ENCODE measurements at regions not wholly inside any gene's neighbourhood (a gene's known extent, or its start where the extent isn't known, plus 50 kb on each side); places are given as distances from the start of the nearest gene placed in this dataset.

DNA sequence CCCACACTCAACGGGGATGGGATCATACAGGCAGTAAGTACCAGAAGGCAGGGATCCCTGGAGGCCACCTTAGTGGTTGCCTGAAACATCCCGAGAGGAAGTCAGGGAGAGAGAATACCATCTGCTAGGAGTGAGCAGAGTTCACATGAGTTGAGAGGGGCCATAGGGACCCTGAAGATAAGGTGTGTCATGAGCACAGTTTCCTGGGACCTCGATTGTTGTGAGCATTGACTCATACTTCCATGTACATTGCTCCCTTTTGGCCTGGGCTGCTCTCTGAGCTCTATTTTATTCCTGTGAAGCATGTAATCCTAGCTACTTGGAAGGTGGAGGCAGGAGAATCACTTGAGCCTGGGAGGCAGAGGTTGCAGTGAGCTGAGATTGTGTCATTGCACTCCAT, 120.5 kb downstream of the TBC1D30 start:
- TF ChIP-seq, protein P1, sequence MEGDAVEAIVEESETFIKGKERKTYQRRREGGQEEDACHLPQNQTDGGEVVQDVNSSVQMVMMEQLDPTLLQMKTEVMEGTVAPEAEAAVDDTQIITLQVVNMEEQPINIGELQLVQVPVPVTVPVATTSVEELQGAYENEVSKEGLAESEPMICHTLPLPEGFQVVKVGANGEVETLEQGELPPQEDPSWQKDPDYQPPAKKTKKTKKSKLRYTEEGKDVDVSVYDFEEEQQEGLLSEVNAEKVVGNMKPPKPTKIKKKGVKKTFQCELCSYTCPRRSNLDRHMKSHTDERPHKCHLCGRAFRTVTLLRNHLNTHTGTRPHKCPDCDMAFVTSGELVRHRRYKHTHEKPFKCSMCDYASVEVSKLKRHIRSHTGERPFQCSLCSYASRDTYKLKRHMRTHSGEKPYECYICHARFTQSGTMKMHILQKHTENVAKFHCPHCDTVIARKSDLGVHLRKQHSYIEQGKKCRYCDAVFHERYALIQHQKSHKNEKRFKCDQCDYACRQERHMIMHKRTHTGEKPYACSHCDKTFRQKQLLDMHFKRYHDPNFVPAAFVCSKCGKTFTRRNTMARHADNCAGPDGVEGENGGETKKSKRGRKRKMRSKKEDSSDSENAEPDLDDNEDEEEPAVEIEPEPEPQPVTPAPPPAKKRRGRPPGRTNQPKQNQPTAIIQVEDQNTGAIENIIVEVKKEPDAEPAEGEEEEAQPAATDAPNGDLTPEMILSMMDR (conservative IDR thresholded peaks at IDR 0.05 in 1 of 2, IDR thresholded peaks at IDR 0.05 in 1 of 2; ENCODE audit: extremely low read depth in 1 of 2, insufficient read depth in 1 of 2, low read depth in 1 of 2, low read length in 2 of 2) = no peak
- no peak for TF ChIP-seq EZH2 (IDR thresholded peaks at IDR 0.05; ENCODE audit: borderline replicate concordance, low read length)
